ENCODE measurements at regions not wholly inside any gene's neighbourhood (a gene's known extent, or its start where the extent isn't known, plus 50 kb on each side); places are given as distances from the start of the nearest gene placed in this dataset.

- TF ChIP-seq EZH2 (IDR thresholded peaks at IDR 0.05; ENCODE audit: insufficient read depth, poor library complexity, severe bottlenecking), result no peak
- TF ChIP-seq EZH2phosphoT487 (IDR thresholded peaks at IDR 0.05; ENCODE audit: insufficient read depth, low read depth), result no peak
These were observed 114.2 kb upstream of the EEA1 start for GRCh38 chr12:93043192-93043876.
